Right lobe of liver (tissue), 4 donors: ENCODE measurements at regions not wholly inside any gene's neighbourhood (a gene's known extent, or its start where the extent isn't known, plus 50 kb on each side); places are given as distances from the start of the nearest gene placed in this dataset.

Experiments used
- CTCF ChIP-seq, 4 donors: fragments of 200-600 bp in 3 of 4; fragments of 450-650 bp in 1 of 4; IDR thresholded peaks; one replicate each; pipeline versions ENCODE4 v1.5.1 to v1.8.0; 2016 to 2022; ENCODE audit warnings: antibody characterized with exemption in 4 of 4, mild to moderate bottlenecking in 2 of 4
- POLR2A ChIP-seq: fragments of 450-650 bp; IDR thresholded peaks from one replicate; pipeline ENCODE4 v1.6.1; 2017; ENCODE audit warnings: antibody characterized with exemption, mild to moderate bottlenecking
- donor health status: DM: no; HTN: no; CAD: no.
- donor health status: DM: no; HTN: no; CAD: no.
- donor health status: DM: no; HTN: yes; CAD: no.

- no peak for TF ChIP-seq POLR2A
- no peak for TF ChIP-seq CTCF (IDR thresholded peaks at IDR 0.05)
These were observed 394.3 kb downstream of the TMEM135 start for GRCh38 chr11:87432022-87432421.
